Tibial nerve (tissue), 4 donors: ENCODE measurements at regions not wholly inside any gene's neighbourhood (a gene's known extent, or its start where the extent isn't known, plus 50 kb on each side); places are given as distances from the start of the nearest gene placed in this dataset.

Source experiments
- CTCF ChIP-seq, 5 experiments: fragments of 200-600 bp in 3 of 5; fragments of 450-650 bp in 2 of 5; sonication (generic) in 3 of 5; IDR thresholded peaks; one replicate each; pipeline ENCODE4 v1.5.1; 2016 to 2019; ENCODE audit warnings: antibody characterized with exemption in 5 of 5, mild to moderate bottlenecking in 3 of 5, moderate library complexity in 2 of 5
- EP300 ChIP-seq, 2 donors: sonication (generic); formaldehyde crosslinking; IDR thresholded peaks; one replicate each; pipeline ENCODE4 v1.6.1; 2017; ENCODE audit warnings: antibody characterized with exemption in 2 of 2, mild to moderate bottlenecking in 1 of 2

- TF ChIP-seq EP300 (IDR thresholded peaks at IDR 0.05) (no peak), CTCF (IDR thresholded peaks at IDR 0.05) (no peak)
Measured at GRCh38 chr5:128687930-128688329, 149.9 kb upstream of the FBN2 start.
